ENCODE measurements at regions not wholly inside any gene's neighbourhood (a gene's known extent, or its start where the extent isn't known, plus 50 kb on each side); places are given as distances from the start of the nearest gene placed in this dataset.

DNA sequence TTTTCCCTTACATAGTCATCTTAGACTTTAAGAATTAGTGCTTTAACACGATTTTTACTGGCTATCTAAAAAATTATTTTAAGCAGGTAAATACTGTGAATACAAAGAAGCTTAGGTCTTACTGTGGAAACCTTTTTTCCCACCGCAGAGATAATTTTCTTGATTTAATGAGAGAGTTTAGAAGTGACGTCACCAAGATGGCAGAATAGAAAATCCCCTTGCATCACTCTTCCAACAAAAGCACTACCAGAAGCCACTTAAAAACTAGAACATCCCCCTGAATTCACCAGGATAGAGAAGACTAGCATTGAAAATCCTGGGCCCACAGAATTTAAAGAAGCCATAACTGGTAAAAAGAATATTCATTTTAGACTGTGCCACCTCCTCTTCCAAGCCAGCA is 375.4 kb upstream of the PTCHD4 start:
- TF ChIP-seq EP300 (IDR thresholded peaks at IDR 0.05; ENCODE audit: low read depth in 2 of 2, low read length in 2 of 2) (no peak), EP300 (CRISPR knock-in tag; IDR thresholded peaks at IDR 0.05; ENCODE audit: borderline replicate concordance) (no peak), EHMT2 (IDR thresholded peaks at IDR 0.05; ENCODE audit: borderline replicate concordance, low read depth, low read length) (no peak), GZF1 (CRISPR knock-in tag; IDR thresholded peaks at IDR 0.05) (no peak), KAT8 (CRISPR knock-in tag; IDR thresholded peaks at IDR 0.05) (no peak), SMAD3 (CRISPR knock-in tag; IDR thresholded peaks at IDR 0.05) (no peak), JUN (CRISPR knock-in tag; IDR thresholded peaks at IDR 0.05) (no peak), CBX2 (IDR thresholded peaks at IDR 0.05; ENCODE audit: low read depth, low read length) (no peak), CBX2 (CRISPR knock-in tag; IDR thresholded peaks at IDR 0.05; ENCODE audit: low read depth) (no peak), GABPA (IDR thresholded peaks at IDR 0.05; ENCODE audit: low read depth, low read length) (no peak), GABPA (CRISPR knock-in tag; IDR thresholded peaks at IDR 0.05; ENCODE audit: low read depth) (no peak)
- TF ChIP-seq, protein P1, sequence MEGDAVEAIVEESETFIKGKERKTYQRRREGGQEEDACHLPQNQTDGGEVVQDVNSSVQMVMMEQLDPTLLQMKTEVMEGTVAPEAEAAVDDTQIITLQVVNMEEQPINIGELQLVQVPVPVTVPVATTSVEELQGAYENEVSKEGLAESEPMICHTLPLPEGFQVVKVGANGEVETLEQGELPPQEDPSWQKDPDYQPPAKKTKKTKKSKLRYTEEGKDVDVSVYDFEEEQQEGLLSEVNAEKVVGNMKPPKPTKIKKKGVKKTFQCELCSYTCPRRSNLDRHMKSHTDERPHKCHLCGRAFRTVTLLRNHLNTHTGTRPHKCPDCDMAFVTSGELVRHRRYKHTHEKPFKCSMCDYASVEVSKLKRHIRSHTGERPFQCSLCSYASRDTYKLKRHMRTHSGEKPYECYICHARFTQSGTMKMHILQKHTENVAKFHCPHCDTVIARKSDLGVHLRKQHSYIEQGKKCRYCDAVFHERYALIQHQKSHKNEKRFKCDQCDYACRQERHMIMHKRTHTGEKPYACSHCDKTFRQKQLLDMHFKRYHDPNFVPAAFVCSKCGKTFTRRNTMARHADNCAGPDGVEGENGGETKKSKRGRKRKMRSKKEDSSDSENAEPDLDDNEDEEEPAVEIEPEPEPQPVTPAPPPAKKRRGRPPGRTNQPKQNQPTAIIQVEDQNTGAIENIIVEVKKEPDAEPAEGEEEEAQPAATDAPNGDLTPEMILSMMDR (CRISPR knock-in tag; IDR thresholded peaks at IDR 0.05) = no peak
- TF ChIP-seq, protein P2, sequence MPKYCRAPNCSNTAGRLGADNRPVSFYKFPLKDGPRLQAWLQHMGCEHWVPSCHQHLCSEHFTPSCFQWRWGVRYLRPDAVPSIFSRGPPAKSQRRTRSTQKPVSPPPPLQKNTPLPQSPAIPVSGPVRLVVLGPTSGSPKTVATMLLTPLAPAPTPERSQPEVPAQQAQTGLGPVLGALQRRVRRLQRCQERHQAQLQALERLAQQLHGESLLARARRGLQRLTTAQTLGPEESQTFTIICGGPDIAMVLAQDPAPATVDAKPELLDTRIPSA (CRISPR knock-in tag; IDR thresholded peaks at IDR 0.05; ENCODE audit: borderline replicate concordance) = no peak
- TF ChIP-seq, protein P3, sequence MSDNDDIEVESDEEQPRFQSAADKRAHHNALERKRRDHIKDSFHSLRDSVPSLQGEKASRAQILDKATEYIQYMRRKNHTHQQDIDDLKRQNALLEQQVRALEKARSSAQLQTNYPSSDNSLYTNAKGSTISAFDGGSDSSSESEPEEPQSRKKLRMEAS (IDR thresholded peaks at IDR 0.05) = no peak
